ENCODE measurements at regions not wholly inside any gene's neighbourhood (a gene's known extent, or its start where the extent isn't known, plus 50 kb on each side); places are given as distances from the start of the nearest gene placed in this dataset.

DNA sequence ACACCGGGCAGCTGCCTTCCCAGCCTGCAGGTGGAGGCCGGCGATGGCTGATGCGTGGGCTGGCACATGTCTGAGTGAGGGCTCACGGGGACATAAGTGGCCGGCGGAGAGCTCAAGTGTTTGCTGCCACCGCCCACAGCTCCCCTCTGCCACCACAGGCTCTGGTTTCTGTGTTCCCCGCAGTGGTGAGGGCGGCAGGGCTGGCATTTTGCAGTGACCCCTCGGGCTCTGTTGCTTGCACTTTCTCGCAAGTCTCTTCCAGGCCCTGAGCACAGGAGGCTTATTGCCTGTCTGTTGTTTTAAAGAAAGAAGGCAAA, 271.0 kb upstream of the RTL1 start:
- TF ChIP-seq, protein P1, sequence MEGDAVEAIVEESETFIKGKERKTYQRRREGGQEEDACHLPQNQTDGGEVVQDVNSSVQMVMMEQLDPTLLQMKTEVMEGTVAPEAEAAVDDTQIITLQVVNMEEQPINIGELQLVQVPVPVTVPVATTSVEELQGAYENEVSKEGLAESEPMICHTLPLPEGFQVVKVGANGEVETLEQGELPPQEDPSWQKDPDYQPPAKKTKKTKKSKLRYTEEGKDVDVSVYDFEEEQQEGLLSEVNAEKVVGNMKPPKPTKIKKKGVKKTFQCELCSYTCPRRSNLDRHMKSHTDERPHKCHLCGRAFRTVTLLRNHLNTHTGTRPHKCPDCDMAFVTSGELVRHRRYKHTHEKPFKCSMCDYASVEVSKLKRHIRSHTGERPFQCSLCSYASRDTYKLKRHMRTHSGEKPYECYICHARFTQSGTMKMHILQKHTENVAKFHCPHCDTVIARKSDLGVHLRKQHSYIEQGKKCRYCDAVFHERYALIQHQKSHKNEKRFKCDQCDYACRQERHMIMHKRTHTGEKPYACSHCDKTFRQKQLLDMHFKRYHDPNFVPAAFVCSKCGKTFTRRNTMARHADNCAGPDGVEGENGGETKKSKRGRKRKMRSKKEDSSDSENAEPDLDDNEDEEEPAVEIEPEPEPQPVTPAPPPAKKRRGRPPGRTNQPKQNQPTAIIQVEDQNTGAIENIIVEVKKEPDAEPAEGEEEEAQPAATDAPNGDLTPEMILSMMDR (IDR thresholded peaks at IDR 0.05; ENCODE audit: low read depth, low read length) = no peak
- TF ChIP-seq EZH2phosphoT487 (IDR thresholded peaks at IDR 0.05; ENCODE audit: low read depth) = no peak

All from OCI-LY3 (cell line).